ENCODE measurements at regions not wholly inside any gene's neighbourhood (a gene's known extent, or its start where the extent isn't known, plus 50 kb on each side); places are given as distances from the start of the nearest gene placed in this dataset.

- no peaks in the 10 kb centered on the region for H3K79me1 ChIP-seq (ENCODE audit: low read depth in 1 of 2, low read length in 2 of 2)
- no peak overlapping the region for H3K56ac ChIP-seq (ENCODE audit: extremely low read depth, insufficient read depth, low read length)
- TF ChIP-seq CHD1 (IDR thresholded peaks at IDR 0.05; ENCODE audit: low read depth, low read length) (no peak), POLR2A (IDR thresholded peaks at IDR 0.05; ENCODE audit: low read depth, low read length) (no peak), RCOR1 (IDR thresholded peaks at IDR 0.05; ENCODE audit: insufficient replicate concordance, low read length) (no peak)
- TF ChIP-seq, protein P1, sequence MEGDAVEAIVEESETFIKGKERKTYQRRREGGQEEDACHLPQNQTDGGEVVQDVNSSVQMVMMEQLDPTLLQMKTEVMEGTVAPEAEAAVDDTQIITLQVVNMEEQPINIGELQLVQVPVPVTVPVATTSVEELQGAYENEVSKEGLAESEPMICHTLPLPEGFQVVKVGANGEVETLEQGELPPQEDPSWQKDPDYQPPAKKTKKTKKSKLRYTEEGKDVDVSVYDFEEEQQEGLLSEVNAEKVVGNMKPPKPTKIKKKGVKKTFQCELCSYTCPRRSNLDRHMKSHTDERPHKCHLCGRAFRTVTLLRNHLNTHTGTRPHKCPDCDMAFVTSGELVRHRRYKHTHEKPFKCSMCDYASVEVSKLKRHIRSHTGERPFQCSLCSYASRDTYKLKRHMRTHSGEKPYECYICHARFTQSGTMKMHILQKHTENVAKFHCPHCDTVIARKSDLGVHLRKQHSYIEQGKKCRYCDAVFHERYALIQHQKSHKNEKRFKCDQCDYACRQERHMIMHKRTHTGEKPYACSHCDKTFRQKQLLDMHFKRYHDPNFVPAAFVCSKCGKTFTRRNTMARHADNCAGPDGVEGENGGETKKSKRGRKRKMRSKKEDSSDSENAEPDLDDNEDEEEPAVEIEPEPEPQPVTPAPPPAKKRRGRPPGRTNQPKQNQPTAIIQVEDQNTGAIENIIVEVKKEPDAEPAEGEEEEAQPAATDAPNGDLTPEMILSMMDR (conservative IDR thresholded peaks at IDR 0.05; ENCODE audit: low read depth, low read length) = no peak
- H3K27me3 ChIP-seq (ENCODE audit: control insufficient read depth, insufficient read depth, low read length) = peaks cover 10% of the 10 kb centered on the region
- no peak overlapping the region for H3K27ac ChIP-seq (ENCODE audit: insufficient read depth, low read length)
- H2BK15ac ChIP-seq (ENCODE audit: low read depth, low read length) = no peak overlapping the region
- H3K18ac ChIP-seq (ENCODE audit: low read depth, low read length) = no peak overlapping the region
- ATAC-seq (ENCODE audit: low read depth) (no peak), DNase-seq (no peak)
- no peaks in the 10 kb centered on the region for H3K36me3 ChIP-seq (ENCODE audit: control insufficient read depth, insufficient read depth, low read length)
- H3K23ac ChIP-seq (ENCODE audit: low read depth, low read length) = no peak overlapping the region
- no peak overlapping the region for H3K4me3 ChIP-seq (ENCODE audit: insufficient read depth, low read depth, low read length)
- H2AFZ ChIP-seq (replicated peaks; ENCODE audit: low read length, poor library complexity) = no peak overlapping the region
- no peak overlapping the region for H4K91ac ChIP-seq (ENCODE audit: insufficient read depth, low read depth, low read length)
- H3K14ac ChIP-seq (replicated peaks; ENCODE audit: low read depth, low read length) = no peak overlapping the region
- peaks cover 5% of the 10 kb centered on the region for H3K4me1 ChIP-seq (ENCODE audit: control insufficient read depth, insufficient read depth, low read length)
- in situ Hi-C loops (cut with MboI; ENCODE audit: low sequenced_read_pairs) (no loop called here), dilution Hi-C loops (cut with HindIII; ENCODE audit: low sequenced_read_pairs, unreplicated experiment) (no loop called here), intact Hi-C loops (cut with micrococcal nuclease) (no loop called here)
- H2BK20ac ChIP-seq (ENCODE audit: low read depth, low read length) = no peak overlapping the region
- no peak overlapping the region for H3K4me2 ChIP-seq (ENCODE audit: low read depth, low read length)
- H2BK5ac ChIP-seq (ENCODE audit: low read depth, low read length, poor library complexity, severe bottlenecking) = no peak overlapping the region
- no peak overlapping the region for H2AK9ac ChIP-seq (replicated peaks; ENCODE audit: low read depth, low read length, poor library complexity)
- CTCF ChIA-PET = interaction anchor here (1.4 kb wide), 1 partner anchor 25 kb away, joined by 4 read pairs; no protein-coding TSS in a partner anchor
- H4K20me1 ChIP-seq (ENCODE audit: insufficient read depth, low read length) = no peaks in the 10 kb centered on the region
- WGBS, 2 experiments (ENCODE audit: extremely low coverage in 2 of 2, insufficient read length in 1 of 2) = 78% methylated on average over 10 of the region's 29 CpGs; no CpG with 5 or more reads in 1 of the 2 experiments
- peaks cover 4% of the 10 kb centered on the region; the same call in 1 of the 2 replicates for H3K9me1 ChIP-seq (ENCODE audit: insufficient read depth, low read length)
- POLR2A ChIA-PET (ENCODE audit: unreplicated experiment) = no interaction called here
- H2AK5ac ChIP-seq (ENCODE audit: low read depth, low read length) = no peak overlapping the region
- no peak overlapping the region for H3K9ac ChIP-seq (ENCODE audit: low read depth, low read length)
- no peak overlapping the region for H2BK120ac ChIP-seq (ENCODE audit: low read depth, low read length)
- H4K8ac ChIP-seq (ENCODE audit: low read depth in 2 of 2, low read length in 2 of 2) = no peak overlapping the region
- H4K5ac ChIP-seq (ENCODE audit: low read depth, low read length) = no peak overlapping the region
- H3K4ac ChIP-seq (ENCODE audit: low read depth, low read length) = no peak overlapping the region
- peaks cover 5% of the 10 kb centered on the region for H3K9me3 ChIP-seq (ENCODE audit: control insufficient read depth, insufficient read depth, low read length)
- BruUV-seq (replicated peaks) = no TSS peak
These were observed 73.8 kb upstream of the RTL6 start for GRCh38 chr22:44571566-44572413.
